Hypothalamus (tissue), 51 donors: ENCODE measurements at regions not wholly inside any gene's neighbourhood (a gene's known extent, or its start where the extent isn't known, plus 50 kb on each side); places are given as distances from the start of the nearest gene placed in this dataset.
"Not testable (repeated sequence)": the region's sequence is repeated elsewhere in the genome, so short reads cannot be mapped to it uniquely, and the experiment has no call there.

Source experiments
- DNase-seq, 51 donors: peaks; one replicate each; lab custom pipeline; 2025; lab: John Stamatoyannopoulos, UW

- no peak for DNase-seq
Observed at GRCh38 chr18:66043009-66043408, 292.2 kb downstream of the CDH7 start.

GRCh38 chr18:66013969-66014368 lies 263.2 kb downstream of the CDH7 start:
- DNase-seq = no peak

GRCh38 chr18:66011916-66012315 lies 261.1 kb downstream of the CDH7 start:
- no peak for DNase-seq

GRCh38 chr18:66005831-66006588 lies 255.2 kb downstream of the CDH7 start:
- no peak for DNase-seq

- DNase-seq = not testable (repeated sequence)
Observed at GRCh38 chr18:65998971-65999700, 248.3 kb downstream of the CDH7 start.

- DNase-seq = no peak
Observed at GRCh38 chr18:65995206-65995605, 244.4 kb downstream of the CDH7 start.

- DNase-seq = no peak
Observed at GRCh38 chr18:65994302-65994701, 243.5 kb downstream of the CDH7 start.

GRCh38 chr18:65990944-65991708 lies 240.3 kb downstream of the CDH7 start:
- DNase-seq = no peak

- DNase-seq = no peak
Observed at GRCh38 chr18:65990174-65990690, 239.4 kb downstream of the CDH7 start.

GRCh38 chr18:65988972-65989371 lies 238.2 kb downstream of the CDH7 start:
- DNase-seq = no peak

GRCh38 chr18:65988386-65988785 lies 237.6 kb downstream of the CDH7 start:
- DNase-seq = no peak

GRCh38 chr18:65983750-65984149 lies 232.9 kb downstream of the CDH7 start:
- no peak for DNase-seq

GRCh38 chr18:65975536-65975935 lies 224.7 kb downstream of the CDH7 start:
- DNase-seq = no peak

- no peak for DNase-seq
Observed at GRCh38 chr18:65974758-65975157, 223.9 kb downstream of the CDH7 start.

GRCh38 chr18:65968239-65969004 lies 217.6 kb downstream of the CDH7 start:
- no peak for DNase-seq

- no peak for DNase-seq
Observed at GRCh38 chr18:65955747-65956146, 204.9 kb downstream of the CDH7 start.

GRCh38 chr18:65954372-65954771 lies 203.6 kb downstream of the CDH7 start:
- DNase-seq = no peak

- no peak for DNase-seq
Observed at GRCh38 chr18:65946777-65947176, 196.0 kb downstream of the CDH7 start.

GRCh38 chr18:65943268-65943667 lies 192.5 kb downstream of the CDH7 start:
- DNase-seq = no peak

- DNase-seq = no peak
Observed at GRCh38 chr18:65942854-65943253, 192.0 kb downstream of the CDH7 start.
